ENCODE measurements at regions not wholly inside any gene's neighbourhood (a gene's known extent, or its start where the extent isn't known, plus 50 kb on each side); places are given as distances from the start of the nearest gene placed in this dataset.

GRCh38 chr9:82418334-82418733, 429.8 kb downstream of the SPATA31D1 start:
- TF ChIP-seq CTCF (conservative IDR thresholded peaks at IDR 0.05 in 1 of 2, IDR thresholded peaks at IDR 0.05 in 1 of 2; ENCODE audit: low read depth in 1 of 2, low read length in 2 of 2) (no peak), EZH2 (IDR thresholded peaks at IDR 0.05; ENCODE audit: low read length, missing control alignments) (no peak)
